H9 (cell line): ENCODE measurements at regions not wholly inside any gene's neighbourhood (a gene's known extent, or its start where the extent isn't known, plus 50 kb on each side); places are given as distances from the start of the nearest gene placed in this dataset.

Experiments
- DNase-seq: peaks from one replicate; pipeline ENCODE4 v3.0.0-alpha.2; 2017
- H2AFZ ChIP-seq: one replicate; pipeline ENCODE4 v1.6.1; 2013; ENCODE audit warnings: mild to moderate bottlenecking, low read length, control low read depth, moderate library complexity
- H2AK5ac ChIP-seq: 2 replicates; pipeline ENCODE4 v1.6.1; 2013; ENCODE audit warnings: low read length, control low read depth, mixed read lengths; ENCODE audit not compliant: insufficient read length
- H2BK120ac ChIP-seq: one replicate; pipeline ENCODE4 v1.6.1; 2013; ENCODE audit warnings: low read depth, mild to moderate bottlenecking, low read length, control low read depth, inconsistent platforms; ENCODE audit not compliant: poor library complexity, severe bottlenecking
- H2BK12ac ChIP-seq: 2 replicates; pipeline ENCODE4 v1.6.1; 2013; ENCODE audit warnings: low read length, control low read depth, mixed read lengths, low read depth; ENCODE audit not compliant: insufficient read length
- H2BK15ac ChIP-seq: 2 replicates; pipeline ENCODE4 v1.6.1; 2013; ENCODE audit warnings: low read depth, low read length, control low read depth
- H2BK20ac ChIP-seq: one replicate; pipeline ENCODE4 v1.6.1; 2013; ENCODE audit warnings: low read depth, mild to moderate bottlenecking, low read length, control low read depth, inconsistent platforms; ENCODE audit not compliant: poor library complexity, severe bottlenecking
- H2BK5ac ChIP-seq: 2 replicates; pipeline ENCODE4 v1.6.1; 2013; ENCODE audit warnings: low read length, control low read depth, mixed read lengths; ENCODE audit not compliant: insufficient read length
- H3K14ac ChIP-seq: 2 replicates; pipeline ENCODE4 v1.6.1; 2013; ENCODE audit warnings: low read length, control low read depth; ENCODE audit not compliant: insufficient read depth
- H3K18ac ChIP-seq: 2 replicates; pipeline ENCODE4 v1.6.1; 2013; ENCODE audit warnings: low read depth, mild to moderate bottlenecking, mixed read lengths, low read length, control low read depth; ENCODE audit not compliant: insufficient read length
- H3K23ac ChIP-seq: 2 replicates; pipeline ENCODE4 v1.6.1; 2013; ENCODE audit warnings: low read length, control low read depth, mixed read lengths, low read depth; ENCODE audit not compliant: insufficient read length
- H3K23me2 ChIP-seq: 2 replicates; pipeline ENCODE4 v1.6.1; 2013; ENCODE audit warnings: low read depth, mild to moderate bottlenecking, mixed read lengths, low read length, control low read depth; ENCODE audit not compliant: insufficient read length, poor library complexity, severe bottlenecking
- H3K27ac ChIP-seq: 2 replicates; pipeline ENCODE4 v1.5.1; 2013; ENCODE audit warnings: low read length, control low read depth, mixed read lengths, low read depth; ENCODE audit not compliant: insufficient read length
- H3K27me3 ChIP-seq: 2 replicates; pipeline ENCODE4 v1.6.1; 2013; ENCODE audit warnings: low read length, control low read depth, inconsistent platforms; ENCODE audit not compliant: insufficient read depth
- H3K4ac ChIP-seq: 2 replicates; pipeline ENCODE4 v1.6.1; 2013; ENCODE audit warnings: low read depth, mild to moderate bottlenecking, control low read depth, inconsistent platforms, low read length, moderate library complexity
- H3K4me1 ChIP-seq: 2 replicates; pipeline ENCODE4 v1.6.1; 2013; ENCODE audit warnings: low read length, control low read depth, inconsistent platforms; ENCODE audit not compliant: insufficient read depth
- H3K4me2 ChIP-seq: 2 replicates; pipeline ENCODE4 v1.6.1; 2013; ENCODE audit warnings: low read length, control low read depth, mixed read lengths; ENCODE audit not compliant: insufficient read length, insufficient read depth
- H3K56ac ChIP-seq: 2 replicates; pipeline ENCODE4 v1.6.1; 2013; ENCODE audit warnings: low read depth, mild to moderate bottlenecking, mixed read lengths, low read length, control low read depth; ENCODE audit not compliant: insufficient read length
- H3K79me1 ChIP-seq: 2 replicates; pipeline ENCODE4 v1.6.1; 2013; ENCODE audit warnings: low read depth, mild to moderate bottlenecking, moderate library complexity, low read length, control low read depth, inconsistent platforms; ENCODE audit not compliant: insufficient read depth, poor library complexity, severe bottlenecking
- H3K79me2 ChIP-seq: 2 replicates; pipeline ENCODE4 v1.6.1; 2013; ENCODE audit warnings: low read length, control low read depth, inconsistent platforms; ENCODE audit not compliant: insufficient read depth
- H3K9ac ChIP-seq: 2 replicates; pipeline ENCODE4 v1.6.1; 2013; ENCODE audit warnings: low read length, control low read depth, mixed read lengths; ENCODE audit not compliant: insufficient read length; ENCODE audit errors: extremely low read depth
- H3K9me3 ChIP-seq: one replicate; pipeline ENCODE4 v1.6.1; 2013; ENCODE audit warnings: low read depth, low read length, inconsistent platforms; ENCODE audit not compliant: control insufficient read depth
- H3T11ph ChIP-seq: one replicate; pipeline ENCODE4 v1.6.1; 2013; ENCODE audit warnings: mild to moderate bottlenecking, low read length, control low read depth, inconsistent platforms
- H4K20me1 ChIP-seq: one replicate; pipeline ENCODE4 v1.6.1; 2013; ENCODE audit not compliant: control insufficient read depth, insufficient read length, insufficient read depth
- H4K5ac ChIP-seq: 2 replicates; pipeline ENCODE4 v1.6.1; 2013; ENCODE audit warnings: low read depth, mild to moderate bottlenecking, mixed read lengths, low read length, control low read depth; ENCODE audit not compliant: insufficient read length
- H4K8ac ChIP-seq: replicated peaks from 2 replicates; pipeline ENCODE4 v1.6.1; 2013; ENCODE audit warnings: low read length, control low read depth, mixed read lengths, low read depth; ENCODE audit not compliant: insufficient read length
- H4K91ac ChIP-seq: 2 replicates; pipeline ENCODE4 v1.6.1; 2013; ENCODE audit warnings: low read depth, mild to moderate bottlenecking, moderate library complexity, mixed read lengths, low read length, control low read depth; ENCODE audit not compliant: insufficient read length
- H3K27ac Mint-ChIP-seq, 3 experiments: 2 replicates in 2 of 3; 3 replicates in 1 of 3; pipeline ENCODE4 v1.8.0; 2020 to 2021; ENCODE audit warnings: mixed read lengths in 3 of 3, mild to moderate bottlenecking in 1 of 3, moderate library complexity in 1 of 3
- H3K27me3 Mint-ChIP-seq: 2 replicates; pipeline ENCODE4 v1.8.0; 2021; ENCODE audit warnings: low read depth, mild to moderate bottlenecking, moderate library complexity, mixed read lengths
- H3K36me3 Mint-ChIP-seq, 3 experiments: 2 replicates in 2 of 3; 3 replicates in 1 of 3; pipeline ENCODE4 v1.8.0; 2020 to 2021; ENCODE audit warnings: low read depth in 3 of 3, mixed read lengths in 3 of 3; ENCODE audit not compliant: insufficient read depth in 1 of 3
- H3K4me1 Mint-ChIP-seq, 2 experiments: 2 replicates each; pipeline ENCODE4 v1.8.0; 2020; ENCODE audit warnings: mixed read lengths in 2 of 2
- H3K4me3 Mint-ChIP-seq, 2 experiments: 2 replicates in 1 of 2; 3 replicates in 1 of 2; pipeline ENCODE4 v1.8.0; 2020 to 2021; ENCODE audit warnings: mild to moderate bottlenecking in 2 of 2, mixed read lengths in 2 of 2, moderate library complexity in 1 of 2
- H3K9me3 Mint-ChIP-seq, 2 experiments: 2 replicates in 1 of 2; 3 replicates in 1 of 2; pipeline ENCODE4 v1.8.0; 2020; ENCODE audit warnings: mild to moderate bottlenecking in 2 of 2, mixed read lengths in 2 of 2, moderate library complexity in 1 of 2
- TF ChIP-seq, protein P1 (sequence below): fragments of 200-600 bp; sonication (generic); conservative IDR thresholded peaks from 3 replicates; pipeline ENCODE4 v1.8.0; 2021; ENCODE audit warnings: antibody characterized with exemption, mild to moderate bottlenecking

GRCh38 chr4:111689214-111689613 is 456.0 kb upstream of the FAM241A start:
- Histone ChIP-seq H3K9ac (no peak overlapping the region), H4K5ac (no peak overlapping the region), H3K23ac (no peak overlapping the region), H3T11ph (no peak overlapping the region), H3K18ac (no peak overlapping the region), H3K79me1 (no peaks in the 10 kb centered on the region), H3K79me2 (no peaks in the 10 kb centered on the region), H2BK15ac (no peak overlapping the region), H3K14ac (no peak overlapping the region), H3K4me1 (no peaks in the 10 kb centered on the region), H3K23me2 (no peaks in the 10 kb centered on the region), H2AK5ac (no peak overlapping the region), H4K20me1 (no peaks in the 10 kb centered on the region), H2BK20ac (no peak overlapping the region), H4K91ac (no peak overlapping the region), H4K8ac (no peak overlapping the region), H3K9me3 (no peaks in the 10 kb centered on the region), H2BK12ac (no peak overlapping the region), H3K4ac (no peak overlapping the region), H3K27ac (no peak overlapping the region), H3K27me3 (no peaks in the 10 kb centered on the region), H3K56ac (no peak overlapping the region), H2BK5ac (no peak overlapping the region), H3K4me2 (no peak overlapping the region), H2AFZ (no peak overlapping the region), H2BK120ac (no peak overlapping the region)
- H3K4me1 Mint-ChIP-seq: no peaks in the 10 kb centered on the region
- no peaks in the 10 kb centered on the region for H3K27me3 Mint-ChIP-seq
- H3K27ac Mint-ChIP-seq: no peak overlapping the region
- no peaks in the 10 kb centered on the region for H3K36me3 Mint-ChIP-seq
- TF ChIP-seq, protein P1, sequence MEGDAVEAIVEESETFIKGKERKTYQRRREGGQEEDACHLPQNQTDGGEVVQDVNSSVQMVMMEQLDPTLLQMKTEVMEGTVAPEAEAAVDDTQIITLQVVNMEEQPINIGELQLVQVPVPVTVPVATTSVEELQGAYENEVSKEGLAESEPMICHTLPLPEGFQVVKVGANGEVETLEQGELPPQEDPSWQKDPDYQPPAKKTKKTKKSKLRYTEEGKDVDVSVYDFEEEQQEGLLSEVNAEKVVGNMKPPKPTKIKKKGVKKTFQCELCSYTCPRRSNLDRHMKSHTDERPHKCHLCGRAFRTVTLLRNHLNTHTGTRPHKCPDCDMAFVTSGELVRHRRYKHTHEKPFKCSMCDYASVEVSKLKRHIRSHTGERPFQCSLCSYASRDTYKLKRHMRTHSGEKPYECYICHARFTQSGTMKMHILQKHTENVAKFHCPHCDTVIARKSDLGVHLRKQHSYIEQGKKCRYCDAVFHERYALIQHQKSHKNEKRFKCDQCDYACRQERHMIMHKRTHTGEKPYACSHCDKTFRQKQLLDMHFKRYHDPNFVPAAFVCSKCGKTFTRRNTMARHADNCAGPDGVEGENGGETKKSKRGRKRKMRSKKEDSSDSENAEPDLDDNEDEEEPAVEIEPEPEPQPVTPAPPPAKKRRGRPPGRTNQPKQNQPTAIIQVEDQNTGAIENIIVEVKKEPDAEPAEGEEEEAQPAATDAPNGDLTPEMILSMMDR: no peak
- no peaks in the 10 kb centered on the region for H3K9me3 Mint-ChIP-seq
- no peak overlapping the region for H3K4me3 Mint-ChIP-seq
- no peak for DNase-seq
